ENCODE measurements at regions not wholly inside any gene's neighbourhood (a gene's known extent, or its start where the extent isn't known, plus 50 kb on each side); places are given as distances from the start of the nearest gene placed in this dataset.
"Not testable (repeated sequence)": the region's sequence is repeated elsewhere in the genome, so short reads cannot be mapped to it uniquely, and the experiment has no call there.

GRCh38 chr2:199216253-199216652, 241.5 kb downstream of the SATB2 start:
- DNase-seq: no peak

- no peak for DNase-seq
These were observed 250.7 kb downstream of the SATB2 start for GRCh38 chr2:199207011-199207410.

- DNase-seq: no peak
These were observed 251.2 kb downstream of the SATB2 start for GRCh38 chr2:199206536-199206935.

- DNase-seq: no peak
These were observed 254.8 kb downstream of the SATB2 start for GRCh38 chr2:199202964-199203363.

- DNase-seq: no peak
These were observed 256.2 kb downstream of the SATB2 start for GRCh38 chr2:199201539-199201938.

GRCh38 chr2:199199797-199200196, 257.9 kb downstream of the SATB2 start:
- DNase-seq: no peak

GRCh38 chr2:199197448-199197847, 260.3 kb downstream of the SATB2 start:
- no peak for DNase-seq

- DNase-seq: no peak
These were observed 261.1 kb downstream of the SATB2 start for GRCh38 chr2:199196686-199197085.

- DNase-seq: no peak
These were observed 261.7 kb downstream of the SATB2 start for GRCh38 chr2:199195927-199196502.

GRCh38 chr2:199191461-199191860, 266.3 kb downstream of the SATB2 start:
- DNase-seq: no peak

GRCh38 chr2:199189229-199189628, 268.5 kb downstream of the SATB2 start:
- no peak for DNase-seq

- DNase-seq: no peak
These were observed 271.4 kb downstream of the SATB2 start for GRCh38 chr2:199186301-199186751.

GRCh38 chr2:199185174-199185573, 272.6 kb downstream of the SATB2 start:
- DNase-seq: not testable (repeated sequence)

- DNase-seq: no peak
These were observed 293.9 kb downstream of the SATB2 start for GRCh38 chr2:199163613-199164458.

GRCh38 chr2:199160677-199161465, 296.9 kb downstream of the SATB2 start:
- DNase-seq: peak; percentile 89

- DNase-seq: no peak
These were observed 297.7 kb downstream of the SATB2 start for GRCh38 chr2:199160081-199160480.

- no peak for DNase-seq
These were observed 309.5 kb downstream of the SATB2 start for GRCh38 chr2:199148076-199148845.

GRCh38 chr2:199147216-199147615, 310.5 kb downstream of the SATB2 start:
- DNase-seq: peak; percentile 5

GRCh38 chr2:199144546-199144945, 313.2 kb downstream of the SATB2 start:
- no peak for DNase-seq

GRCh38 chr2:199144036-199144435, 313.7 kb downstream of the SATB2 start:
- DNase-seq: no peak

- peak; percentile 78 for DNase-seq
These were observed 321.1 kb downstream of the SATB2 start for GRCh38 chr2:199136681-199137080.

GRCh38 chr2:199136242-199136641, 321.5 kb downstream of the SATB2 start:
- no peak for DNase-seq

GRCh38 chr2:199131876-199132275, 325.9 kb downstream of the SATB2 start:
- DNase-seq: no peak

All from EL (cell line).